Stimulated activated CD4-positive, alpha-beta T cell treated with anti-CD3 and anti-CD28 coated beads, TNF-alpha, amount 100 ng/mL, for 24 hours (primary cell): ENCODE measurements at regions not wholly inside any gene's neighbourhood (a gene's known extent, or its start where the extent isn't known, plus 50 kb on each side); places are given as distances from the start of the nearest gene placed in this dataset.
"Not testable (repeated sequence)": the region's sequence is repeated elsewhere in the genome, so short reads cannot be mapped to it uniquely, and the experiment has no call there.

ENCODE experiments used
- DNase-seq, 3 experiments: peaks; one replicate each; pipeline ENCODE4 v3.0.0-alpha.2; 2020; ENCODE audit warnings: low read depth in 3 of 3

- DNase-seq = no peak
These were observed 121.6 kb upstream of the ZNF92 start for GRCh38 chr7:65251851-65252620.

GRCh38 chr7:65250697-65251395 lies 122.8 kb upstream of the ZNF92 start:
- DNase-seq = no peak

GRCh38 chr7:65250216-65250615 lies 123.4 kb upstream of the ZNF92 start:
- no peak for DNase-seq

DNA sequence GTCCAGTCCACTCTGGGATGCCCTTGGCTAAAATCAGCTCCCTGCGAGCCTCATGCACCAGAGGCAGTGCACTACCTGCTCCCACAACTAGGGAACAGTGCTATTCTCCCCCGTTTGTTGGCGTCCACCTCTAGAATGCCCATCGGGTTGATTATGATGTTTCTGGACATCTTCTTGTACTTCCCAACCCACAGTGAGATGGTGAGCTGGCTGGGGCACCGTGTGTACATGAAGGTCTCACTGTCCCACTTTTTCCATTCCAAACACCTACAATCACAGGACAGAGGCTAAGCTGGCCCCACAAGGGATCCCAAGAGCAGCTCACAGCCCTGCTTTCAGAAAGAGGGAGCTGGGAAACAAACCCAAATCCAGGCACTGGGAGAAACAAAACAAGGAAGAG lies 126.2 kb upstream of the ZNF92 start:
- no peak for DNase-seq

DNA sequence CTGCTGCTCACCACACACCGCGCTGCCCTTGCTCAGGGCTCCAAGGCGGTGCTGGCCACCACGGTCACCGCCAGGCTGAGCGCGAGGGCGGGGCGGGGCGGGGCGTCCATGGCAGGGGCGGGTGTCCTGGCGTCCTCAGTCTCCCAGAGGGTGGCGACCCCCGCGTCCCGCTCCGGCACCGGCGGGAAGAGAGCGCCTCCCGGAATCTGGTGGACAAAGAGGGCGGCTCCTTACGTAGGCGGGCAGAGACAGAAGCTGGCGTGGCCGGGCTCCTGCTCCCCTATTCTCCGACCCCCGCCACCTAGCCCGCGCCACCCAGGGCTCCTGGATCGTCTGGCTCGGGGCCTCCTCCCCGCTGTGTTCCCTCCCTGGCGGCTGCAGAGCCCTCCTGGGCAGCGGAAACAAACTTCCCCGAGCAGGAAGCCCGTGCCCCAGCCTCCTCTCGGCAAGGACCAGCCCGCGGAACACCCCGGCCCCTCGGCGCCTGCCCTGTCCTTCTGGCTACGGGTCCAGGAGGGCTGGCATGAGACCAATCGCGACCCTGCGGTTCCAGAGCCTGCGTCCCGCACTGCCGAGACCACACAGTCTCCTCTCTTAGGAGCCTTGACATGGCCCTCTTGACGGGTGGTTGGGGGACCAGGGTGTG lies 133.8 kb upstream of the ZNF92 start:
- DNase-seq = no peak

DNA sequence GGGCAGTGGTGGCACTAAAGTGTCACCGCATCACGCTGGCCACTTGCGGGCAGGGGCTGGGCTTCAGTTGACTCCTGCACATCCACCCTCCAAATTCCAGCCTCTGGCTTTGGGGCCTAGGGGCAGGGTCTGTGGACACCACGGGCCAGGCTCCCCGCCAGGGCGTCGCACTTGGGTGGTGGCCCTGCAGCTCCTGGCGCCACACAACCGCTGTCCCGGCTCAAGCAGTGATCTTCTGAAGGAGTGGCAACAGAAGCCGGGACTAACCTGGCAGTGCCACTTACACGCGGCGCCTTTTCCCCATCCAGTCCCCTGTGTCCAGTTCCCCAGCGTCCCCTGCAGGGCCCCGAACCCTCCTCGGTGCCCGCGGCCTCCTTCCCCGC lies 134.3 kb upstream of the ZNF92 start:
- no peak for DNase-seq

DNA sequence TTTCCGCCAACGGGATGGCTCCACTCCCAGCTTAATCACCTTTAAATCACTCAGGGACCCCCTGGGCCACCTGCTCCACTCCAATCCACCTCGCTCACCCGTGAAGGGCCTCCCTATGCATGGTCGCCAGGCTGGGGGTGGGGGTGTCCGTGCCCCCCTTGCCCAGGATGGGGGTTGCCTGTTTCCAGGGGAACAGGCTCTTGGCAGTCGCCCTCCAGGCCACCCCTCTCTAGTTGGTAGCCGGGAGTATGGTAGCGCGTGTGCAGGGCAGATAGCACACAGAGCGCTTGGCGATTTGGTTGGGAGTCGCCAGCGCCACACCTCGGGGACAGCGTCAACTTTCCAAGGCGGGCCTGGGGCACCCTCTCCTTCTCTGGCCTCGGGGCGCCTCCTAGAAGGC lies 134.9 kb upstream of the ZNF92 start:
- DNase-seq = no peak

- DNase-seq = no peak
These were observed 138.1 kb upstream of the ZNF92 start for GRCh38 chr7:65235586-65235985.

- no peak for DNase-seq
These were observed 140.1 kb upstream of the ZNF92 start for GRCh38 chr7:65233409-65234034.

GRCh38 chr7:65230231-65230630 lies 143.4 kb upstream of the ZNF92 start:
- DNase-seq = no peak

- DNase-seq = no peak
These were observed 148.1 kb upstream of the ZNF92 start for GRCh38 chr7:65225422-65226006.

- DNase-seq = no peak
These were observed 151.0 kb upstream of the ZNF92 start for GRCh38 chr7:65222655-65223054.

DNA sequence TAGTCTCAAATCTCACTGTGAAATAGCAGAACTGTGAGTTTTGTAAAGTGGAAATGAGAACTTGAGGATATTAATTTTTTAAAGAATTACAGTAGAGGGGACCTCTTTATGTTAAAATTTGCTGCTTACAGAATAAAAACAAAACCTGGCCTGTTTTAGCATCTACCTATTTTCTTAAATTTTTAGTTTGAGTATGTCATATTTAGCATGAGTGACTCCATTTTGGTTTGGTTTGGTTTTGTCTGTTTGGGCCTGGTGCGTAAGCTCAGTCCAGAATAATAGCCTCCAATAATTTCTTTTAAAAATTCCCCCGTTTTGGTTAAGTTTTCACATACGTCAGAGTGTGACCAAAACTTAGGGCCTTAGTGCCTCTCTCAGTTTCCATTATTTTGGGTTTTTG lies 152.0 kb upstream of the ZNF92 start:
- DNase-seq = no peak

GRCh38 chr7:65219623-65220022 lies 154.0 kb upstream of the ZNF92 start:
- no peak for DNase-seq

DNA sequence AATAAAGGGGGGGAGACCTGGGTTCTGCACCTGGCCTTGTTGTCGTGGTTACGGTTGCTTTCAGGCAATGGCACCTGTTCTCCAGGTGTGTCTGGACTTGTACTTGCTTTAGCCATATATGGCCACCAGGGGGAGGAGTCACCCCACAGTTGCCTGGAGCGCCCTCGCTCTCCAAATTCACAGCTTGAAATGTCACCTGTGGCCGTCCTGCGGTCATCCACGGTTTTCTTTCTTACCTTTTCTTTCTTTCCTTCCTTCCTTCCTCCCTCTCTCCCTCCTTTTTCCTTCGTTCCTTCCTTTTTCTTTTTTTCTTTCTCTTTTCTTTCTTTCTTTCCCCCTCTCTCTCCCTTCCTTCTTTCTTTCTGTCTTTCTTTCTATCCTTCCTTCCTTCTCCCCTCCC lies 157.2 kb upstream of the ZNF92 start:
- DNase-seq = peak; percentile 10 to 37 (median 26)

DNA sequence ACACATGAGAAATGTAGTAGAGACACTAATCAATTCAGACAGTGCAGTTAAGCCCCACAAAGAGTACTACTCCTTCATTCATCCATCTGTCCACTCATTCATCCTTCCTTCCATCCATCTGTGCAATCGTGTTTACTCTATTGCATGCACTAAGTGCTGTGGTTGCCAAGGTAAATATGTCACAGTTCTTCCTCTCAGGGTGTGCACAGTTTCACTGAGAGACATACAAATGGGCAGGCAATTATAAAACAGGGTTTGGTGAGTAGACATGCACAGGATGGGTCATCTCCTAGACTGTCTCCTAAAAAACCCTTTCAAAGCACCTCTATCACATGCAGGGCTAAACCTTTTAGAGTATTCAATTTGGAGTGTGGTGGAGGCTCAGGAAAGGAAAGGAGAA lies 160.4 kb upstream of the ZNF92 start:
- not testable (repeated sequence) for DNase-seq

DNA sequence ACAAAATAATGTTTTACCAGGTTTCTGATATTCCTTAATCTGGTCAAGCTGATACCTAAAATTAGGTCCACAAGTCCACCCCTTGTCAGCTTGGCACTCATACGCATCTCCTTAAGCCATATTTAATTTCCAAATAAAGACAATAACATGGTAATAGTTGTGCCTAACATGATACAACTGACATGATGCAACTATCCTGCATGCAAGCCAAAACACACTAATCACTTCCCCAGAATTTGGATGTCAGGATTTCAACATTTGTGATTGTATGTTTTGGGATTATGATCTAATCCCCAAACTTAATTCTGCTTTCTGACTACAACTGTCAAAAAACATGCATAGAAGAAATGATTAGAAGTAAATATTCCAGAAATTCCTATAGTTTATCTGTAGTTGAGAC lies 174.4 kb upstream of the ZNF92 start:
- not testable (repeated sequence) for DNase-seq

GRCh38 chr7:65193334-65194058 lies 180.2 kb upstream of the ZNF92 start:
- not testable (repeated sequence) for DNase-seq

GRCh38 chr7:65177041-65177440 lies 170.6 kb upstream of the ERV3-1 start:
- not testable (repeated sequence) for DNase-seq

DNA sequence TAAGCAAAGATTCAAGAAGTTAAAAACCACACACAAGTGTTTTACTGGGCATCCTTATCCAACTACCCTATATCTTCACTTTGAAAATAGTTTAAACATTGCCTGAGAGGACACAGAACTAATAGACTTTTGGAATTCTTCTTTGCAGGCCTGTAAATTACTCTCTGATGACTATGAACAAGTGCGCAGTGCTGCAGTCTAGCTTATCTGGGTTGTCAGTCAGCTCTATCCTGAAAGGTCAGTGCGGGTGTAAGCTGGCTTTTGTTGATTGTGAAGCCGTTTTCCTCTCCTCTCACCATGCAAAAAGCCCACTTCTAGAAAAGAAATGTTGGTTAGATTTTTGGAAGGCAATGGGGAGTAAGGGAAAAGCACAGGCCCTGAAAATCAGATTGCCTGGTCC lies 143.6 kb upstream of the ERV3-1 start:
- DNase-seq = not testable (repeated sequence)
